ENCODE measurements at regions not wholly inside any gene's neighbourhood (a gene's known extent, or its start where the extent isn't known, plus 50 kb on each side); places are given as distances from the start of the nearest gene placed in this dataset.
A peak's percentile ranks its signal among the peaks of the same experiment; 100 is the strongest.

DNA sequence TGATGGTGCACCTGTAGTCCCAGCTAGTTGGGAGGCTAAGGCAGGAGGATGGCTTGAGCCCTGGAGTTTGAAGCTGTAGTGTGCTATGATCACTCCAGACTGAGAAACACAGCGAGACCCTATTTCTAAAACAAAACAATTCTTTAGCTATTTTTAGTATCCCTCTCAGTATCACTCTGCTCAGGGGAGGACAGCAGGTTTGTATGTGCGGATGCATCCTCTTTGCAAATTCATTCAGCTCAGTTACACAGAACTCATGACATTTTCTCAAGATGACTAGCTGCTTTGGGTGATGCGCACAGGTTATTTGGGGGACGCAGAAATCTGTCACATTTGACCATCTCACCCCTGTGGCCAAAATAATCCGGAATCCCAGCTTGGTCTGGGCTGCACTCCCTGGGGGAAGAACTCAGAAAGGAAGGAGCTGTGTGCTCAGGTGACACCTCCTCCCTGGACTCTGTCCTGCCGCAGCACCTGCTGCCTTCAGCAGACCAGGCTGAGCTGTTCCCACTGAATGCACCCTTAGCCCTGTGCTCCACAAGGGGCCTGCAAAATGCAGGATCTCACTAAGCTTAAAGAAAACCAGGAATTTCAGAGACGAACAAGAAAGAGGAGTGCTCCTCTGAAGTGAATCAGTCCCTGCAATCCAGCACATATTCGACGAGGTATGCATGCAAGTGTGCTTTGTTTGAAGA is 89.5 kb upstream of the PGBD5 start:
- no peak for DNase-seq (ENCODE audit: low read depth)

DNA sequence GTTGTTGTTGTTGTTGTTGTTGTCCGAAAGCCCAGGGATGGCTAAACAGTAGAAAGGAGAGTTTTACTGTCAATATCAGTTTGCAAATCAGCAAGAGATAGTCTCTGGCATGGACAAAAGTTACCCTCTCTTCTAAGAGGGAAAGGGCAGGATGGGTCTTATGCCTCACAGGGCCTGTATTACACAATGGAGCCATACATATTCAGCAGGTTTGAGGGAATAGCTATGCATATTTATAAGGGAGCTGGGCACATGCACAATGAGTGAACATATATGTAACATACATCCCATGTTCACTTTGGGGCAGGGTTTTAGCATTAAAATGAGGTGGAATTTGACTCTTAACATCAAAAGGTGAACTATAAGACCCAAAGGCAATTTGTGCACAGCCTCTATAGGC is 84.4 kb upstream of the PGBD5 start:
- no peak for DNase-seq (ENCODE audit: low read depth)

DNA sequence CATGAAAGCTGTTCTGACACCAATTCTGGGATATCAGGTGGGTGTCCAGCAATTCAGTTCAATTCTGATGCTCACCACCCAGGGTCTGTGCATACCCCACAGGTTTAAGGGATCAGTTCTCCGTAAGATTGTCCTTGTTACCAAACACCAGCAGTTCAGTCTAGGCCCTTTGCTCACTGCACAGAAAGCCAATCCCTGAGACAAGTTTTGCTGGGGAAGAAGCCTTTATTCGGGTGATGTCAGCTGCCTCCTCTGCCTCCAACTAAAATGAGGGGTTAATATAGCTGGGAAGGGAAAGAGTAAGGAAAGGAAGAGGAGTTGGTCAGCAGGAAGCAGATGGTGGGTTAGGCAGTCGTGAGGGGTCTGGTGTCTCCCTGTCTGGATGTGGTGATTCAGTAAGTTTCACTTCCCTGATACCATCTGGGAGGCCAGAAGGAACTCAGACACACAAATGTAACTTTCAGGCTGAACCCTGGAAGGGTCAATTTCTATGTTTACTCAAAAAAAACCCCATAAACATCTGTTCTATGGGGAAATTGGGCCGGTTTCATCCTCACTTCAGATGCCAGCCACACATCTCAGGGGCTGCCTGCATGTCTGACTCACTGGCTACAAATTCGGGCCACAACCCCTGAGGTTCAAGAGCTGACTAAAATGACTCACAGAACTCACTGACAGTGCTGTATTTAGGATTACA is 83.3 kb upstream of the PGBD5 start:
- peak; percentile 77 for DNase-seq (ENCODE audit: low read depth)

DNA sequence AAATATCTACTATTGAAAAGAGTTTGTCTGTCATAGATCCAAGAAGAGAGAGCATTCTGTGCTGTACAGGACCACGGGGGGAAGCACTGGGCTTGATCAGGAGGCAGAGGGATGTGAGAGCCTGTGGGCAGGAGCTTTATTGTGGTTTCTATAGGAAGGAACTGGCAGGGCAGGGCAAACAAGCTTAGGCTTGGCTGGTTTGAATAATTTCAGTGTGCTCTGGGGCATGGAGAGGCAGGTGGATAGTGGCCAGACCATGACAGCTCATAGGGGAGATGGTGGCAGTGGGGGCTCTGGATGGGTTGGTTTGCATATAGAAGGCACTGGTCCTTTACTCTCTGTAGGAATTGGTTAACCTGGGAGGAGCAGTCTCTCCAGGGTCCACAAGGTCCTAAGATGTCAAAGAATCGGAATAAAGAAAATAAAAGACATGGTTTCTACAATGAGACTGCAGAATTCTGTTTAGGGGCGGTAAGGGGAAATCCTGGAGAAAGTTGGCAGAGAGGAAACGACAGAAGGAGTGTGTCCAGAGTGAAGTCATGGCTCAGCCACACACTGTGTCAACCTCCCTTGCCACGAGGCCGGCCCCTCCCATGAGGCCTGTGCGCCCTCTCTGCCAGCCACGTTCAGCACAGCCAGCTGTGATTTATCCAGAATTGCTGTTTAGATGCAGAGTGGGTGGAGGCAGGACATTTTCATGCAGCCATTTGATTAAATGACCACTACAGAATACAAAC is 81.7 kb upstream of the PGBD5 start:
- DNase-seq (ENCODE audit: low read depth), result no peak

DNA sequence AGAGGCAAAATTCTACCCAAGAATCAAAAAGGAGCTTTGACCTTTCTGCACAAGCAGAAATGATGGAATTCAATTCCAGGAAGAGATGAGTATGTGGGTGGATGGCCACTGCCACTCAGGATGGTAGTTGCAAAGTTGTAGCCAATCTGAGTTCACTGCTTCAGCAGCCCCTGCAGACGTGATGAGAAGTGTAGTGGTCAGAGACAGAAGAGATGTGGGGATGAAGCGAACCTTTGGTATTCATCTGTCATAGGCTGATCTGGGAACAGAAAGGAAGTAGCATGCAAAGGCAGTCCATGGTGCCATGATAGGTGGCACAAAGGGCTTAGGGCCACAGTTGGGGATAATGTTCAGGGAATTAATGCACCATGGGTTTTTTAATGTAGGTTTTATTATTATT is 81.1 kb upstream of the PGBD5 start:
- DNase-seq (ENCODE audit: low read depth), result no peak

DNA sequence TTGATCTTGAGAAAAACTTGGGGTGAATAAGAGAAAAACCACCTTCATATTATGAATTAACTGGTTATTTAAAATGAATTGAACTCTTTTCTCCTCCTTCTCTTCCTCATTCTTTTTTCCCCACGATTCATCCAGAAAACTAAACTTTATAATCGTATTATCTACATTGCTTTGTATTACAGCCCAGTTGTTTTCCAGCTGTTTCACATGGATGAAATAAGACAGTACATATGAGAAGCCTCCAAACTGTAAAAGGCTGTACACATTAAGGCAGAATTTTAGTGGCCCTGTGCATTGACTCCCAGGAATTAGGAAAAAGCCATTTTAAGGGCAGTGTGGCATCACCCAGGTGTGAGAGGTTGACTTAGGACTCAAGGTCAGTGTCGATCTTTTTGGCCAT is 80.3 kb upstream of the PGBD5 start:
- no peak for DNase-seq (ENCODE audit: low read depth)

DNA sequence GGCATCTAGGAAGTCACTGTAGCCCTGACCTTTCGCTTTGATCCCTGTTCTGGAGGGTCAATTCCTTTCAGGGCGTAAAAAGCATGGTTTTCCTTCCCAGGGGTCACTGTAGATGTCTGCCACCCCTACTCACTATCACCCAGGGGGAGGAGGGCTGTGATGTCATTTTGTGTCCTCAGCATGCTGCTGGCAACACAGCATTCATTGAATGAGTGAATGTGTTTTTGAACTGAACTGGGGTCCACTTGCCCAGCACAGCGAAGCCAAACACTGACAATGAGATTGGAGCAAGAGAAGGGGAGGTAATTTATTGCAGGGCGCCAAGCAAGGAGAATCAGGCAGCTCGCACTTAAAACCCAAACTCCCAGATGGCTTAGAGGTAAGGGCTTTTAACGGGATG is 78.2 kb upstream of the PGBD5 start:
- no peak for DNase-seq (ENCODE audit: low read depth)

DNA sequence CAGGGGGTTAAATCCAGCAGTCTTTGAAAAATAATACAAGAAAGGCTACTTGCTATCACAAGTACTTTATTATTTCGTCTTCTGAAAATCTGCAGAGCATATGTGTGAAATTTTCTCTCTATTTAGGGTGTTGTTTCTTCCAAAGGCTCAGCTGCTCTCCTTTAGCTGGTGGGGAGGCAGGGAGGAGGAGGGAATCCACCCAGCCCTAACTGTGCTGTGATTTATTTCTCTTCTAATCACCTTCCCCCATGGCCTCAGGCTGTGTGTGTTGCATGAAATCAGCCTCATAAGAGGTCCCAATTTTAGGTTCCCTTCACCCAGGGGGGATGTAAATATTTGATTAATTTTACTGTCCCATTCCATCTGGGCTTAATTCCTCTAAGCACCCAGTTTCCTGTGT is 77.6 kb upstream of the PGBD5 start:
- DNase-seq (ENCODE audit: low read depth), result no peak

DNA sequence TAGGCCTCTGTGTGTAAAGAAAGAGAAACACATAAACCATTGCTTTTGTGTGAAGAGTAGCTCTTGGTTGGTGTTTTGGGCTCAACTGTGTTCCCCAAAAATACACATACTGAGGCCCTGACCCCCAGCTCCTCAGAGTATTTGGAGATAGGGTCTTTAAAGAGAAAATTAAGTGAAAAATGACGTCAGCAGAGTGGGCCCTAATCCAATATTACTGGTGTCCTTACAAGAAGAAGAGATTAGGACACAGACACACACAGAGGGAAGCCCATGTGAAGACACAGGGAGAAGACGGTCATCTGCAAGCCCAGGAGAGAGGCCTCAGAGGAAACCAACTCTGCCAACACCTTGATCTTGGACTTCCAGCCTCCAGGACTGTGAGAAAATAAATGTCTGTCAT is 76.9 kb upstream of the PGBD5 start:
- DNase-seq (ENCODE audit: low read depth), result no peak

DNA sequence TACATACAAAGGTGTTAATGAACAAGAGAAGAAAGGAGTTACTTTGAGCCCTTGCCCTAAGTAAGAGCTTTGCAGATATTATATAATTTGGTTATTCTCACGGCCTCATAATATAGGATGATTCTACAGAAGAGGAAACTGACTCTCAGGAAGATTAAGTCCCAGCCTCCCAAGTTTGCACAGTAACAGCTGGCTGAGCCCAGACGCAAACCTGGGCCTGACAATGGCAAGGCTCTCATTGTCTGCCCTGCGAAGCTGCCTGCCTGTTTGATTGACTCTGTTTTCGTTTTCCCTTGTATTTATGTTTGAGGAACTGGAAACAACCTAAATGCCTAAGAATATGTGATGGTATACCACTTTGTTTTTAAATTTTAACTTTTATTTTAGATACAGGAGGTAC is 76.2 kb upstream of the PGBD5 start:
- DNase-seq (ENCODE audit: low read depth), result no peak

DNA sequence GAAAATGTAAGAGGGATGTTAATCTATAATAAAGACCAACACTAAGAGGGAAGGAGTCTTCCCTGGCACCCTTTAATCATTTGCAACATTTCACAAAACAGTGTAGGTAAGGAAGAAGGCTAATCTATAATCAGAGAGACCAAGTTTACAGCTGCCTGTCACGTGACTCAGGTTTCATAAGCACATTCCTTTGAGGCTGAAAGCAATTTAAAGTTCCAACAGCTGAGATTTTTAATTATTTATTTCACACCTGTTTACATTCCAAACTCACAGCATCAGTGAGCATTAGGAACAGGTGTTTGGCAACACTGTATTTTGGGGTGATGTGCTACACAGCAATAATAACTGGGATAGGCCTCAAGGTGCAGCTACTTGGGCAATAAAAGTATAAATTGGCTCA is 75.7 kb upstream of the PGBD5 start:
- no peak for DNase-seq (ENCODE audit: low read depth)

DNA sequence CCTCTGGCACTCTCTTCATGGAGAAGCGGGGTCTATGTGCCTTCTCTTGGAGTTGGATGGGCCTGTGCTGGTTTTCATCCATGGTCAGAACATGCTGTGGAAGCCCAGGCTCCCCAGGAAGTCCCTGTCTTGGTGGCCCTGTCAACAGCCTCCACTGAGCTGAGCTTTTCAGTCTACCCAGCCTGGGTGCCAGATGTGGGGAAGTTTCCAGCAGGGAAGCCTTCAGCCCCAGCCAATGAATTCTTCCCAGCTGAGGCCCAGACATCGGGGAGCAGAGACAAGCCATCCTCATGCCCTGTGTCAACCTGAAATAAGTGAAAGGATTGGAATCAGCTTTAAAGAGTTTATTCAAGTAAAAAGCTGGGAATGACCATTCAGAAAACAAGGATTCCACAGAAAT is 75.1 kb upstream of the PGBD5 start:
- no peak for DNase-seq (ENCODE audit: low read depth)

DNA sequence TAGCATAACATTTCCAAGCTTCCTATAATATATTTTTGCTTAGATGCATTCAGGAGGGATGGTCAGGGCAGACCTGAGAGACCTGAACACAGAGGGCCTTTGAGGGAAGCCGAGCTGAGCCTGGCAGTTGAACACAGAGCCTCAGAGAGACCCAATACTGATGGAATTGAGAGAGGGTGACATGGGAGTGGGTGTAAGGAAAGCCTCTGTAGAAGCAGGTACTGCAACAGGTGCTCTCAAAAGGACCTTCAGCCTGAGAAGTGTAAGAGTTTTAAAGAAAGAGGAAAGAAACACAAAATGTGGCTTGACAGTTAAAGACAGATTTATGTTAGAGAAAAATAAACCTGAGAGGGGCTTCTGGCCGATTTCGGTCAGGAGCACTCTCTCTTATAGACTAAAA is 73.9 kb upstream of the PGBD5 start:
- DNase-seq (ENCODE audit: low read depth), result no peak

DNA sequence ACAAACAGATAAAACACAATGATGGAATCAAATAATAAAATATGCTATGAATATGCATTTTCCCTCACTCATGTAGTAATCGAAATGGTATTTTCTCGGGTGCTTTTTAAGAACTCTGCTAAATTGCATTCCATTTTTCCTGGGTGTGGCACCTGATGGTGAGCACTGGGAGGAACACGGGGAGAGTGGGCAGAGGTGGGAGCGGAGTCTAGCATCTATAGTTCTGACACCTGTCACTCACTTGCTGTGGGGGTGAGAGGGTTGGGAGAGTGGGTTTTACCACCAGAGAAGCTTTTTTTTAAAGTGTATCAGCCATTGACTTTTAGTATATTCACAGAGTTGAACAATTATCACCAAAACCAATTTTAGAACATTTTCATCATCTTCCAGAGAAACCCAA is 73.4 kb upstream of the PGBD5 start:
- DNase-seq (ENCODE audit: low read depth), result no peak

DNA sequence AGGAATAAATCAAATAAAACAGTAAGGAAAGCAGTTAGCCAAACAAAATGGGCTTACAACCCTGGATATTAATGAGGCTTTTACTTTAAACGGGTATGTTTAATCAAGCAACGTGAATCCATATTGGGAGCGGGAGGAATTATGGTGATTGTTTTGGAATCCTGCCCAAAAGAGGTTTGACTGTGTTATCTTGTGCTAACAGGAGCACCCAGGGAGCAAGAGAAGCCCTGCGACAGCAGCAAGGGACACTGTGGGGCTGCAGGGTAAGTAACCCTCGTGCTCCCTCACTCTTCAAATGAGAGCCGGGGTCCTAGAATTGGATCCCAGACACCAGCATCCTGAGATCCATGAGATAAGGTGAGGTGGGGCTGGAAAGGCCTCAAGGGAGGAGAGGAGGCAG is 72.6 kb upstream of the PGBD5 start:
- no peak for DNase-seq (ENCODE audit: low read depth)

DNA sequence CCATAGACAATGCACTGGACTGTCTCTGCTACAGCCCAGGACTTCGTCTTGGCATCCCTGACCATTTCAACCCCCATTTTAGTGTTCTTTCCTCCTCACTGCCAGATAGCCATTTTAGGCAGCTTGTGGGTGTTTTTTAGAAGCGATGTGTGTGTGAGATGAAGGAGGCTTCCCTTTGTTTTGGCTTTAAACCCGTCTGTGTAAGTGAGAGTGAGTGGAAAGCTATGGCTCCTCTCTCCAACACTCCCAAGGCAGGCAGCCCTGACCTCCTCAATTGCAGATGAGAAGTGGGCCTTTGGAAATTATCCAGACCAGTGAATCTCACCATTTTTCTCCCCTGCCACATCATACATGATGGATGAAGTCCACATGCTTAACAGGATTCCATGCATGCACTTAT is 70.3 kb upstream of the PGBD5 start:
- DNase-seq (ENCODE audit: low read depth), result no peak

DNA sequence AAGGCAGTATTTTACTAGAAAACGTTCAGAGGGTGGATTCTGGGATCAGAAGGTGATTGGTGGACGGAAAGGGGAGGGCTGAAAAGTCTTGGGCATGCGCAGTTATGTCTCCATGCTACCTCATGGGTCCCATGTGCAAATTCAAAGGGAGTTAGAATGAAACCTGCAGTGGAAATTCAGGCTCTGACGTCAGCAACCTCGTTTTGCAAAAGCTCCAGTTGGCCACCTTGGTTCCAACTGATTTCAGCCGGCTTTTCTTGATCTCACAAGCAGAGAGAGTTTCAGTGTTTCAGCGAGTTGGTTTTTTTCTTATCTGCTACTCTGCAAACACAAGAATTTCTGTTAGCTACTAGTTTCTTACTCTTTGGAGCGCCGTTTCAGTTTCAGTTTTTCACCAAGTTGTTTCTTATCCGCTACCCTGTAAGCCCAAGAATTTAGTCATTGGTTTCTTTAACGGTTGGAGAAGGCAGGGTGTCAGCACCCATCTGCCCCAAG is 69.8 kb upstream of the PGBD5 start:
- DNase-seq (ENCODE audit: low read depth), result no peak

DNA sequence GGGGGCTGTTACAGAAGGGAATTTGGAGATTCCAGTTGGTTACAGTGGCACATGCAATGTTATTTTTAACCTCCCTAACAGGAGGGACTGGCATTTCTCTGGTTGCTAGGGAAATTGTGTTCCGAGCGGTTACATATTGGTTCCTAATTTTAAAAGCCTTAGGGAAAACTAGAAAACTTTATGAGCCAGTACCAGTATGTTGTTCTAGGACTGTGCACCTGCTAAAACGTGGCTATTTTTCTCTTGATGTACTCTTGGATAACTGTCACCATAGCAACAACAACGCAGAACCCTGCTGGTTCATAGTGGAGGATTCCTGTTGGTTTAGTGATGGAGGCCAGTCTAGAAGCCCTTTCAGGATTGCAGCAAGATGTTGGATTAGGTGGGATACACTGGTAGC is 68.9 kb upstream of the PGBD5 start:
- no peak for DNase-seq (ENCODE audit: low read depth)

DNA sequence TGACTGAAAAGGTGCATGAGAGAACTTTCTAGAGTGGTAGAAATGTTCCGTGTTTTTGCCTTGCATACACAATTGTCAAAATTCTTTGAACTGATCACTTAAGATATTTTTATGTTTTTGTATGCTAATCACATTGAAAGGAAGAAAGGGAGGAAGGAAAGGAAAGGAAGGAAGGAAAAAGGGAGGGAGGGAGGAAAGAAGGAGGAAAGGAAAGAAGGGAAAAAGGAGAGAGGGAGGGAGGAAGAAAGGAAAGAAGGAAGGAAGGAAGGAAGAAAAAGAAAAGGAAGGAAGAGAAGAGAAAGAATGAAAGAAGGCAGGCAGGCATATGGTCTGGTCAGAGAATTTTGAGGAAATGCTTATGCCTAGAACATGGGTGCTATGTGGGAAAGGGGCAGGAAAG is 68.4 kb upstream of the PGBD5 start:
- no peak for DNase-seq (ENCODE audit: low read depth)

DNA sequence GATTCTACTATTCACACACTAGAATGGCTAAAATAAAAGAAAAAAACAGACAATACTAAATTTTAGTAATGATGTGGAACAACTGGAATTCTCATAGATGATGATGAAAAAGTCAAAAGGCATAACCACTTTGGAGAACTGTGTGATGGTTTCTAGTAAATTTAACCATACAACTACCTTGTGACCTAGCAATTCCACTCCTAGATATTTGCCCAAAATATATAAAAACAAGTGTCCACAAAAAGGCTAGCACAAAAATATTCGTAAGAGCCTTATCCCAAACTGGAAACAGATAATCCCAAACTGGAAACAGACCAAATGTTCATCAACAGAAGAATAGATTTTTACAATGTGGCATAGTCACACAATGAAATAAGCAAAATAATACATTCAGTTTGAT is 67.9 kb upstream of the PGBD5 start:
- no peak for DNase-seq (ENCODE audit: low read depth)

DNA sequence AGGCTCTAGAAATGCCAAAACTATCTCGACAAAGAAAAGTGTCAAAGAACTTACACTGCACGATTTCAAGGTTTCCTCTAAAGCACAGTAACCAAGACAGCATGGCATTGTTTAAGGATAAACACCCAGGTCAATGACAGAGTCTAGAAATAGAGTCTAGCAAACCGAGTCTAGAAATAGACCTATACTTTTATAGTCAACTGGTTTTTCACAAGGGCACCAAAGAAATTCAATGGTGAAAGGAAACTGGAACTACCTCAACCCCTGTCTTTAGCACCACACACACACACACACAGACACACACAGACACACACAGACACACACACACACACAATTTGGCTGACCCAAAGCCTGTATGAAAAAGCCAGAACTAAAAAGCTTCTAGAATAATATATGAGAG is 67.1 kb upstream of the PGBD5 start:
- DNase-seq (ENCODE audit: low read depth), result no peak

DNA sequence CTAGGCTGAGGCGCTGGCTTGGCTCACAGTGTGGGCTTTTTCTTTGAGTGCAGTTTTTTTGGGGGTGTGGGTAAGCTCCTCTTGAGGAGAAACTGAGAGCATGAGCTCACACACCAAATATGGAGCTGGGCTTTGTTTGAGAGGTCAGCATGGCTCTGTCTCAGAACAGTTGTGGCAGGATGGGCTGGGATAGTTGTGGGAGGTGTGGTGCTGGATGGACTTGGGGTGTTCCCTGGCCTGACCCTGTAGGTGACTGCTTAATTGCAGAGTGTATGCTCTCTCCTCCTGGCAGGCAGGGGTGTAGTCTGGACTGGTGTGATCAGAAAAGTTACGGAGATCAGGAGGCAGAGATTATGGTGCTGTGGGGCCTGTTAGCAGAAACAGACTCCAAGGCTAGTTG is 64.3 kb upstream of the PGBD5 start:
- no peak for DNase-seq (ENCODE audit: low read depth)

DNA sequence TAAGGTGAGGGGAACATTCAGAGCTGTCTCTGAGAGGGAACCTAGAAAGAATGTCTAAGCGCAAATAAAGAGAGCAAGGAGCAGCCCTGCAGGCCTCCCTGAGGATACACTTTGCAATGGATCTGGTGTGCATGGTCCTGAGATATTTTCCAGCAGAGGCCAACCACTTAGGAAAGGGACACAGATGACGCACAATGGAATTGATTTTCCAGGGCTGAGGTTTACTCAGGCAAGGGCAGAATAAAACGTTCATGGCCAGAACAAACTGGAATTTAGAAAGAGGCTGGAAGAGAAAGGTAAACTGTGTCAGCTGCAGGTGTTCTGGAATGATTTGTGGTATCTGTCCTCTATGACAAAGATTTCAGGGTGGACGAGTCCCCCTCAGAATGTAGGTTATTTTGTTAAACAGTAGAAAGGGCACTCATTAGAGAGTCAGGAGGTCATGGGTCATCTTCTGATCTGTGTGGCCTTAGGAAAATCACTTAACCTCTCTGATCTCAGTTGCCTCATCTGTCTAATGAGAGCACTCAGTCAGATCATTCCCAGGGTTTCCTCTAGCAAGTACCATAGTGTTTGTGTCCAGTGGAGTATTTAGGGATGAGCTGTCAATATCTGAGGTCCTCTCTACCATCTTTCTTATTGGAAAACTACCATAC is 61.8 kb upstream of the PGBD5 start:
- no peak for DNase-seq (ENCODE audit: low read depth)
